ENCODE measurements at regions not wholly inside any gene's neighbourhood (a gene's known extent, or its start where the extent isn't known, plus 50 kb on each side); places are given as distances from the start of the nearest gene placed in this dataset.
"Not testable (repeated sequence)": the region's sequence is repeated elsewhere in the genome, so short reads cannot be mapped to it uniquely, and the experiment has no call there.

GRCh38 chr4:45475548-45475947 is 648.3 kb downstream of the GABRG1 start:
- H3K27ac Mint-ChIP-seq: no peak overlapping the region
- TF ChIP-seq, protein P1, sequence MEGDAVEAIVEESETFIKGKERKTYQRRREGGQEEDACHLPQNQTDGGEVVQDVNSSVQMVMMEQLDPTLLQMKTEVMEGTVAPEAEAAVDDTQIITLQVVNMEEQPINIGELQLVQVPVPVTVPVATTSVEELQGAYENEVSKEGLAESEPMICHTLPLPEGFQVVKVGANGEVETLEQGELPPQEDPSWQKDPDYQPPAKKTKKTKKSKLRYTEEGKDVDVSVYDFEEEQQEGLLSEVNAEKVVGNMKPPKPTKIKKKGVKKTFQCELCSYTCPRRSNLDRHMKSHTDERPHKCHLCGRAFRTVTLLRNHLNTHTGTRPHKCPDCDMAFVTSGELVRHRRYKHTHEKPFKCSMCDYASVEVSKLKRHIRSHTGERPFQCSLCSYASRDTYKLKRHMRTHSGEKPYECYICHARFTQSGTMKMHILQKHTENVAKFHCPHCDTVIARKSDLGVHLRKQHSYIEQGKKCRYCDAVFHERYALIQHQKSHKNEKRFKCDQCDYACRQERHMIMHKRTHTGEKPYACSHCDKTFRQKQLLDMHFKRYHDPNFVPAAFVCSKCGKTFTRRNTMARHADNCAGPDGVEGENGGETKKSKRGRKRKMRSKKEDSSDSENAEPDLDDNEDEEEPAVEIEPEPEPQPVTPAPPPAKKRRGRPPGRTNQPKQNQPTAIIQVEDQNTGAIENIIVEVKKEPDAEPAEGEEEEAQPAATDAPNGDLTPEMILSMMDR (IDR thresholded peaks at IDR 0.05): no peak
- H3K36me3 Mint-ChIP-seq (ENCODE audit: low read depth): peaks cover 3% of the 10 kb centered on the region; the same call in 1 of the 2 replicates
- DNase-seq: no peak
- H3K27me3 Mint-ChIP-seq (ENCODE audit: insufficient read depth): no peaks in the 10 kb centered on the region
- H3K9me3 Mint-ChIP-seq: peaks cover 25% of the 10 kb centered on the region
- H3K4me1 Mint-ChIP-seq (ENCODE audit: low read depth): no peaks in the 10 kb centered on the region
- H3K4me3 Mint-ChIP-seq: no peak overlapping the region

DNA sequence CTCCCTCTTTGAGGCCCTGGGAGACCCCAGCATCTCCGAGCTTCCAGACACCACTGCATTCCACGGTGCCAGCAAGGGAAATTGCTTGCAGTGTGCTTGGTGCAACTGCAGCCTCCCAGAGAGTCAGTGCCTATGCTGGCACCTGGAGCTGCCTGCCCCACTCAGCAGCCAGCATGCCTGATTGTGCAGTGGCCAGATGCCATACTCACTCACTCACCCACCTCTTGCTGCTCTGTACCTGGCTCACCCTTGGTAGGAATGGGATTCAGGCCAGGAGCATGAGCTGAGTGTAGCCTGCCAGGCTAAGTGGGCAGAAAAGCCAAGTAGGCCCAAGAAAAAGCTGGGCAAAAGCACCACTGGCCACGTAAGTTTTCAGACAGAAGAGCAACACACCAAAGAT is 651.4 kb downstream of the GABRG1 start:
- no peak overlapping the region for H3K4me3 Mint-ChIP-seq
- H3K27me3 Mint-ChIP-seq (ENCODE audit: insufficient read depth): no peaks in the 10 kb centered on the region
- no peak overlapping the region for H3K27ac Mint-ChIP-seq
- H3K36me3 Mint-ChIP-seq (ENCODE audit: low read depth): peaks cover 3% of the 10 kb centered on the region; the same call in 1 of the 2 replicates
- H3K9me3 Mint-ChIP-seq: peaks cover 25% of the 10 kb centered on the region
- H3K4me1 Mint-ChIP-seq (ENCODE audit: low read depth): no peaks in the 10 kb centered on the region
- TF ChIP-seq, protein P1 (IDR thresholded peaks at IDR 0.05): no peak
- DNase-seq: no peak

GRCh38 chr4:45471335-45471734 is 652.5 kb downstream of the GABRG1 start:
- no peak for DNase-seq
- Mint-ChIP-seq H3K27ac (no peak overlapping the region), H3K27me3 (ENCODE audit: insufficient read depth) (no peaks in the 10 kb centered on the region), H3K4me1 (ENCODE audit: low read depth) (no peaks in the 10 kb centered on the region), H3K4me3 (no peak overlapping the region), H3K9me3 (peaks cover 21% of the 10 kb centered on the region), H3K36me3 (ENCODE audit: low read depth) (no peaks in the 10 kb centered on the region)
- TF ChIP-seq, protein P1 (IDR thresholded peaks at IDR 0.05): no peak

GRCh38 chr4:45467157-45467556 is 656.7 kb downstream of the GABRG1 start:
- Mint-ChIP-seq H3K27ac (no peak overlapping the region), H3K27me3 (ENCODE audit: insufficient read depth) (no peaks in the 10 kb centered on the region), H3K9me3 (peaks cover 2% of the 10 kb centered on the region; the same call in 1 of the 2 replicates), H3K4me3 (no peak overlapping the region), H3K36me3 (ENCODE audit: low read depth) (no peaks in the 10 kb centered on the region), H3K4me1 (ENCODE audit: low read depth) (no peaks in the 10 kb centered on the region)
- DNase-seq: no peak
- TF ChIP-seq, protein P1 (IDR thresholded peaks at IDR 0.05): no peak

DNA sequence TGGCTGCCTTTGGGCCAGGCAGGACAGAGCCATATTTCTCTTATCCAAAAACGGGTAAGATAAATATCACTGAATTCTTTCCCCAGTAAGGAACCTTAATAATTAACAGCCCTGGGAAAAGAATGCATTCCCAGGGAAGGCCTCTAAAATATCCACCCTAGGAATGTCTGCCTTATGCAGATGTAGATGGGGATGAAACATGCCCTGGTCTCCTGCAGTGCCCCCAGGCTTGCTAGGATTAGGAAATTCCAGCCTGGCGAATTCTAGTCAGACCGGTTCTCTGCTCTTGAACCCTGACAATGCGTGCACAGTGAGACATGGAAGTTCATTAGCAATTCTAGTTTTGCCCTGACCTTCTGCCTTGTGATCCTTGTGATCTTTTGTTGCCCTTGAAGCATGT is 663.7 kb downstream of the GABRG1 start:
- not testable (repeated sequence) for H3K27ac Mint-ChIP-seq, H3K4me3 Mint-ChIP-seq
- H3K9me3 Mint-ChIP-seq: peaks cover 17% of the 10 kb centered on the region

GRCh38 chr4:45455217-45455616 is 668.6 kb downstream of the GABRG1 start:
- peaks cover 39% of the 10 kb centered on the region for H3K9me3 Mint-ChIP-seq
- no peak overlapping the region for H3K27ac Mint-ChIP-seq
- no peak overlapping the region for H3K4me3 Mint-ChIP-seq
- no peaks in the 10 kb centered on the region for H3K4me1 Mint-ChIP-seq (ENCODE audit: low read depth)
- no peaks in the 10 kb centered on the region for H3K27me3 Mint-ChIP-seq (ENCODE audit: insufficient read depth)
- TF ChIP-seq, protein P1 (IDR thresholded peaks at IDR 0.05): no peak
- H3K36me3 Mint-ChIP-seq (ENCODE audit: low read depth): no peaks in the 10 kb centered on the region
- no peak for DNase-seq

More for the DNA sequence above, 663.7 kb downstream of the GABRG1 start:
- H3K27me3 Mint-ChIP-seq (ENCODE audit: insufficient read depth); DNase-seq; H3K4me1 Mint-ChIP-seq (ENCODE audit: low read depth); H3K36me3 Mint-ChIP-seq (ENCODE audit: low read depth): not testable (repeated sequence)

All from HFFc6 (cell line).